ENCODE measurements at regions not wholly inside any gene's neighbourhood (a gene's known extent, or its start where the extent isn't known, plus 50 kb on each side); places are given as distances from the start of the nearest gene placed in this dataset.

DNA sequence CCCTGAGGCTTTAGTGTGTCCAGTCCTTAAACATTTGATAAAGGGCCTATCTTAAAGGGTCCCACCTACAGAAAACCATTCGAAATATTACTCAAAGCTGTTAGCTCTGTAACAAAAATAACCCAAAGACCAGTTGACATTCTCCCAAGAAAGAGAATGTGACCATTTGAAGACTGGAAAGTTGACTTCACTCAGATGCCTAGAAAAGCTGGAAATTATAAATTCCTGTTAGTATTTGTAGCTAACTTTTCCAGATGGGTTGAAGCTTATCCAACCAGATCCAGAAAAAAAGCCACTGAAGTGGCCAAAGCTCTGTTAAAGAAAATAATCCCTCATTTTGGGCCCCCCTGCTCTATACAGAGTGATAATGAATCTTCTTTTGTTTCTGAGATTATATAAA is 408.4 kb downstream of the PLOD2 start:
- Histone ChIP-seq H3K36me3 (ENCODE audit: insufficient read depth, low read length, poor library complexity, severe bottlenecking) (no peaks in the 10 kb centered on the region), H3K9me3 (ENCODE audit: low read depth, low read length, poor library complexity, severe bottlenecking) (no peaks in the 10 kb centered on the region), H3K4me3 (ENCODE audit: low read depth, low read length, poor library complexity, severe bottlenecking) (no peak overlapping the region), H3K4me1 (ENCODE audit: insufficient read depth, low read length, poor library complexity, severe bottlenecking) (peaks cover 17% of the 10 kb centered on the region), H3K27ac (ENCODE audit: low read depth, low read length, poor library complexity, severe bottlenecking) (peak overlapping the region; percentile 15), H3K27me3 (replicated peaks; ENCODE audit: insufficient read depth, low read depth, low read length, poor library complexity) (no peaks in the 10 kb centered on the region)
- no peak for DNase-seq (ENCODE audit: low spot score)
- ChIA-PET CTCF (no interaction called here), POLR2A (ENCODE audit: low non-redundant PET) (no interaction called here)
- TF ChIP-seq, protein P1, sequence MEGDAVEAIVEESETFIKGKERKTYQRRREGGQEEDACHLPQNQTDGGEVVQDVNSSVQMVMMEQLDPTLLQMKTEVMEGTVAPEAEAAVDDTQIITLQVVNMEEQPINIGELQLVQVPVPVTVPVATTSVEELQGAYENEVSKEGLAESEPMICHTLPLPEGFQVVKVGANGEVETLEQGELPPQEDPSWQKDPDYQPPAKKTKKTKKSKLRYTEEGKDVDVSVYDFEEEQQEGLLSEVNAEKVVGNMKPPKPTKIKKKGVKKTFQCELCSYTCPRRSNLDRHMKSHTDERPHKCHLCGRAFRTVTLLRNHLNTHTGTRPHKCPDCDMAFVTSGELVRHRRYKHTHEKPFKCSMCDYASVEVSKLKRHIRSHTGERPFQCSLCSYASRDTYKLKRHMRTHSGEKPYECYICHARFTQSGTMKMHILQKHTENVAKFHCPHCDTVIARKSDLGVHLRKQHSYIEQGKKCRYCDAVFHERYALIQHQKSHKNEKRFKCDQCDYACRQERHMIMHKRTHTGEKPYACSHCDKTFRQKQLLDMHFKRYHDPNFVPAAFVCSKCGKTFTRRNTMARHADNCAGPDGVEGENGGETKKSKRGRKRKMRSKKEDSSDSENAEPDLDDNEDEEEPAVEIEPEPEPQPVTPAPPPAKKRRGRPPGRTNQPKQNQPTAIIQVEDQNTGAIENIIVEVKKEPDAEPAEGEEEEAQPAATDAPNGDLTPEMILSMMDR (conservative IDR thresholded peaks at IDR 0.05; ENCODE audit: low read depth, low read length): no peak
- TF ChIP-seq EZH2 (IDR thresholded peaks at IDR 0.05; ENCODE audit: borderline replicate concordance, low read depth, low read length, poor library complexity, severe bottlenecking): no peak
- intact Hi-C loops (cut with micrococcal nuclease; ENCODE audit: unreplicated experiment): no loop called here
- no TSS peak for BruUV-seq (replicated peaks)

DNA sequence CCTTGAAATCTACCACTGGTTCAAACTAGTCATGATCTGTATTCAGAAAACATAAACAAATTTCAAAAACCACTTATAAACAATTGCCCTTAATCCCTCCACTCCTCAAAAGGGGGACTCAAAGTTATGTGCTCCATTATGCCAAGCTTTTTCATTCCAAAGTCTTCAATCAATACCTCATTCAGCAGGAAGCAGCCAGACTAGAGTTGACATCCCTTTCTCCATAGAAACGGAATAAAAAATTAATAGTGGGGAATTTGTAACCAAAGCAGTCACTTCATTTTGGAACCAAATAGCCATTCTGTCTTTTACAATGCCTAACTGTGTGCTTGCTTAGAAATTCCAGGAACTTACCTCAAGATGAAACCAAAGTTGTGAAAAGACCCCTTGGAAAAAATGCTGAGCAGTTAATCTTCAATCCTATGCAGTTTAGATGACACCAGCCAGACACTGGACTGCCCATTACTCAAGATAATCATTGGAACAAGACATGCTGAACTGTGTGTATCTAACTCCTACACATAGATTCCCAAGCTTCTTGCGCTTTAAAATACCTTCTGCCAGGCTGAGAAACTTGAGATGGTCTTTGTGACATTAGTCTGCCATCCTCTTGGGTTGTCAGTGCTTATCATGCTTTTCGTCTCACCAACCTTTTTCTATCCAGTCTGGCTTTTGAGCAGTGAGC is 406.2 kb downstream of the PLOD2 start:
- intact Hi-C loops (cut with micrococcal nuclease; ENCODE audit: unreplicated experiment): no loop called here
- no peak for DNase-seq (ENCODE audit: low spot score)
- H3K36me3 ChIP-seq (ENCODE audit: insufficient read depth, low read length, poor library complexity, severe bottlenecking): no peaks in the 10 kb centered on the region
- no peak overlapping the region for H3K4me3 ChIP-seq (ENCODE audit: low read depth, low read length, poor library complexity, severe bottlenecking)
- no peaks in the 10 kb centered on the region for H3K9me3 ChIP-seq (ENCODE audit: low read depth, low read length, poor library complexity, severe bottlenecking)
- TF ChIP-seq, protein P1 (conservative IDR thresholded peaks at IDR 0.05; ENCODE audit: low read depth, low read length): no peak
- no peak for TF ChIP-seq EZH2 (IDR thresholded peaks at IDR 0.05; ENCODE audit: borderline replicate concordance, low read depth, low read length, poor library complexity, severe bottlenecking)
- no peaks in the 10 kb centered on the region for H3K27me3 ChIP-seq (replicated peaks; ENCODE audit: insufficient read depth, low read depth, low read length, poor library complexity)
- ChIA-PET POLR2A (ENCODE audit: low non-redundant PET) (no interaction called here), CTCF (no interaction called here)
- no TSS peak for BruUV-seq (replicated peaks)
- peaks cover 22% of the 10 kb centered on the region for H3K4me1 ChIP-seq (ENCODE audit: insufficient read depth, low read length, poor library complexity, severe bottlenecking)
- no peak overlapping the region for H3K27ac ChIP-seq (ENCODE audit: low read depth, low read length, poor library complexity, severe bottlenecking)

DNA sequence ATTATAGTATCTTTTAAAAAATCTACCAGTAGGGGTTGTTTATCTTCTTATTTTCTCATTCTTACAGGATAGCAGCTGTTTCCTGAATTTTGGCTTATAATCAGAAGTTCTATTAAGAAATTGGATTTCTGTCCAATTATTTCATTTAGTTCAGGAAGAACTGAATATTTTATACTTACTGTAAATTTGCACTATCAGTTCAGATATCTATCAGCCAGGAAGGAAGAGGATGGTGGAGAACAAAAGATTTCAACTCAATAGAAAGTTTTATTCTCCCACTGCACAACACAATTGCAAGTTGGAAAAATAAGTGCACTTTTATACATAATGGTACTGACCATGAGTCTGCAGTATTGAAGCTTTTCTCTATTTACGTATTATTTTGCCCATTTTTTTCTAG is 400.9 kb downstream of the PLOD2 start:
- ChIA-PET POLR2A (ENCODE audit: low non-redundant PET) (no interaction called here), CTCF (no interaction called here)
- no peak for TF ChIP-seq EZH2 (IDR thresholded peaks at IDR 0.05; ENCODE audit: borderline replicate concordance, low read depth, low read length, poor library complexity, severe bottlenecking)
- TF ChIP-seq, protein P1 (conservative IDR thresholded peaks at IDR 0.05; ENCODE audit: low read depth, low read length): no peak
- no peak overlapping the region for H3K4me3 ChIP-seq (ENCODE audit: low read depth, low read length, poor library complexity, severe bottlenecking)
- no TSS peak for BruUV-seq (replicated peaks)
- H3K4me1 ChIP-seq (ENCODE audit: insufficient read depth, low read length, poor library complexity, severe bottlenecking): peaks cover 22% of the 10 kb centered on the region
- no peaks in the 10 kb centered on the region for H3K36me3 ChIP-seq (ENCODE audit: insufficient read depth, low read length, poor library complexity, severe bottlenecking)
- intact Hi-C loops (cut with micrococcal nuclease; ENCODE audit: unreplicated experiment): loop anchor here (5.0 to 10.0 kb wide), 2 partner anchors 1788 to 1865 kb away; partner anchors contain the start of gene DIPK2A
- H3K9me3 ChIP-seq (ENCODE audit: low read depth, low read length, poor library complexity, severe bottlenecking): no peaks in the 10 kb centered on the region
- peak; percentile 69 for DNase-seq (ENCODE audit: low spot score)
- H3K27ac ChIP-seq (ENCODE audit: low read depth, low read length, poor library complexity, severe bottlenecking): peak overlapping the region; percentile 56
- H3K27me3 ChIP-seq (replicated peaks; ENCODE audit: insufficient read depth, low read depth, low read length, poor library complexity): no peaks in the 10 kb centered on the region

Measured in A673 (cell line).